ENCODE measurements at regions not wholly inside any gene's neighbourhood (a gene's known extent, or its start where the extent isn't known, plus 50 kb on each side); places are given as distances from the start of the nearest gene placed in this dataset.
A peak's percentile ranks its signal among the peaks of the same experiment; 100 is the strongest.

DNA sequence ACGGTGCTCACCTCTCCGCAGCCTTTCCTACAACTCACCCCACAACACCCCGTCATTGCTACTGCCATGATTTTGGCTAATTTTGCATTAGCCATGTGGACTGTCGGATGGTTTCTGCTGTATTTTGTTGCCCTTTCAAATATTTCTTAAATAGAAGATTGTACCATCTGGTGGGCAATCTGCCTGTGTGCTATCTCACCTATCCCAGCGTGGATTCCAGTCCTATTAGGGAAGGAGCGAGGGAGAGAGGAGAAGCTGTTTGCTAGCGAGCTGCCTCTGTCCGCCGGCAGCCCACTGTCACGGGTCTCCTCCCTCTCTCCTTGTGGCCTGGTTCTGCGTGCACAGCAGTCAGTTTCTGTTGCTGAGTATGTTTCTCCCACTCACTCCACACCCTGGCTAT is 336.2 kb downstream of the TXNL1 start:
- H3K4me3 Mint-ChIP-seq (ENCODE audit: low read depth) = no peak overlapping the region
- H3K4me1 Mint-ChIP-seq (ENCODE audit: low read depth) = no peaks in the 10 kb centered on the region
- no peak overlapping the region for H3K27ac Mint-ChIP-seq
- no peaks in the 10 kb centered on the region for H3K9me3 Mint-ChIP-seq (ENCODE audit: low read depth)
- TF ChIP-seq, protein P1, sequence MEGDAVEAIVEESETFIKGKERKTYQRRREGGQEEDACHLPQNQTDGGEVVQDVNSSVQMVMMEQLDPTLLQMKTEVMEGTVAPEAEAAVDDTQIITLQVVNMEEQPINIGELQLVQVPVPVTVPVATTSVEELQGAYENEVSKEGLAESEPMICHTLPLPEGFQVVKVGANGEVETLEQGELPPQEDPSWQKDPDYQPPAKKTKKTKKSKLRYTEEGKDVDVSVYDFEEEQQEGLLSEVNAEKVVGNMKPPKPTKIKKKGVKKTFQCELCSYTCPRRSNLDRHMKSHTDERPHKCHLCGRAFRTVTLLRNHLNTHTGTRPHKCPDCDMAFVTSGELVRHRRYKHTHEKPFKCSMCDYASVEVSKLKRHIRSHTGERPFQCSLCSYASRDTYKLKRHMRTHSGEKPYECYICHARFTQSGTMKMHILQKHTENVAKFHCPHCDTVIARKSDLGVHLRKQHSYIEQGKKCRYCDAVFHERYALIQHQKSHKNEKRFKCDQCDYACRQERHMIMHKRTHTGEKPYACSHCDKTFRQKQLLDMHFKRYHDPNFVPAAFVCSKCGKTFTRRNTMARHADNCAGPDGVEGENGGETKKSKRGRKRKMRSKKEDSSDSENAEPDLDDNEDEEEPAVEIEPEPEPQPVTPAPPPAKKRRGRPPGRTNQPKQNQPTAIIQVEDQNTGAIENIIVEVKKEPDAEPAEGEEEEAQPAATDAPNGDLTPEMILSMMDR (IDR thresholded peaks at IDR 0.05; ENCODE audit: unreplicated experiment) = no peak
- no peaks in the 10 kb centered on the region for H3K27me3 Mint-ChIP-seq
- H3K36me3 Mint-ChIP-seq (ENCODE audit: insufficient read depth) = no peaks in the 10 kb centered on the region
- DNase-seq (ENCODE audit: low spot score, unreplicated experiment) = no peak

DNA sequence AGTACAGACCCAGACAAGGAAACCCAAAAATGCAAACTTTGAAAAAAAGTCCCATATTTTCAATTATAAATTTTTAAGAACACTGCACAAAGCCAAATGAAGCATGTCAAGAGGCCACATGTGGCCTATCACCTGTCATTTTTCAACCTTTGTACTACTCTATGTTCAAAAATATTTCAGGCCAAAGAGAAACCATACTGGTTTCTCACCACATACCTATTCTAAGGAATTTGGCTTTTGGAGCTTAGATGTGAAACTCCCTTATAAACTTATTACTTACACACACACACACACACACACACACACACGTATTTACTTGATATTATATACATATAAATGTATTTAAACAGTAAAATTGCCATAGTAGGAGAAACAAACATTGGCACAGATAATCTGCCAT is 338.7 kb downstream of the TXNL1 start:
- TF ChIP-seq, protein P1 (IDR thresholded peaks at IDR 0.05; ENCODE audit: unreplicated experiment) = no peak
- Mint-ChIP-seq H3K9me3 (ENCODE audit: low read depth) (no peaks in the 10 kb centered on the region), H3K36me3 (ENCODE audit: insufficient read depth) (no peaks in the 10 kb centered on the region), H3K27me3 (no peaks in the 10 kb centered on the region), H3K27ac (no peak overlapping the region), H3K4me1 (ENCODE audit: low read depth) (no peaks in the 10 kb centered on the region), H3K4me3 (ENCODE audit: low read depth) (no peak overlapping the region)
- no peak for DNase-seq (ENCODE audit: low spot score, unreplicated experiment)

DNA sequence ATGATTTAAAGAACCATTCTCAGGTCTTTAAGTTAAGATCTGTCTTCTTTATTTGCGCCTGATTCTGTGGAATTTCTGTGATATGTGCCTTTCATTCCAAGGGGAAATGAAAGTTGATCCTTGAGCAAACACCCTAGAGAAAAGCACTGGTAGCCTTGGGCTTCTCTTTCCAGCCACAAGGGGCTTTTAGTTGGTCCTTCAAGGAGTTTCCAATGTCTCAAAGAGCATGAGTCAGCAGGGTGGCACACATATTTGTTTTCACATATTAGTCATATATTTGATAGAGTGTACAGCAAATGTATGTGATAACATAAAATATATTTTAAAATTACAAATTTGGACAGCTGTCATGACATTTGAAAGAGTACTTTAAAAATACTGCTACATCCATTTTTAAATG is 339.5 kb downstream of the TXNL1 start:
- TF ChIP-seq, protein P1 (IDR thresholded peaks at IDR 0.05; ENCODE audit: unreplicated experiment) = peak; percentile 31
- Mint-ChIP-seq H3K4me1 (ENCODE audit: low read depth) (no peaks in the 10 kb centered on the region), H3K9me3 (ENCODE audit: low read depth) (no peaks in the 10 kb centered on the region), H3K27ac (no peak overlapping the region), H3K36me3 (ENCODE audit: insufficient read depth) (no peaks in the 10 kb centered on the region), H3K27me3 (no peaks in the 10 kb centered on the region), H3K4me3 (ENCODE audit: low read depth) (no peak overlapping the region)
- DNase-seq (ENCODE audit: low spot score, unreplicated experiment) = no peak

DNA sequence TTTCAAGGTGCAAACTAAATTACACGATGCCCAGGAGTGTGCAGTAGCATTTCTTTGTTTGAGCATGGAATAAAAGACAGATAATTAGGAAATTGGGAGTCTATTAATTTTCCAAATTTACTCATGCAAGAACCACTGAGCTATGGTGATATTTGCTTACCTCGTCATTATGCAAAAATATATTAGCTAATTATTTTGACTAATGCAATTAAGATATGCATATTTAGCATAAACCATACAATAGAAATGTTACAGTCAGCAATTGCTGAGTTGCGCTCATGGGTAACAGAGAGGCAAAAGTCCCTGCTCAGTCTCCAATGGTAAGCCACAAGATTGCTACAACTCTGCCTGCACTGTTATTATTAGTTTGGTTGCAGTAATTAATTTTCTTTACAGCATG is 342.0 kb downstream of the TXNL1 start:
- Mint-ChIP-seq H3K27ac (no peak overlapping the region), H3K9me3 (ENCODE audit: low read depth) (no peaks in the 10 kb centered on the region), H3K27me3 (no peaks in the 10 kb centered on the region), H3K4me3 (ENCODE audit: low read depth) (no peak overlapping the region), H3K36me3 (ENCODE audit: insufficient read depth) (no peaks in the 10 kb centered on the region), H3K4me1 (ENCODE audit: low read depth) (no peaks in the 10 kb centered on the region)
- TF ChIP-seq, protein P1 (IDR thresholded peaks at IDR 0.05; ENCODE audit: unreplicated experiment) = no peak
- no peak for DNase-seq (ENCODE audit: low spot score, unreplicated experiment)

DNA sequence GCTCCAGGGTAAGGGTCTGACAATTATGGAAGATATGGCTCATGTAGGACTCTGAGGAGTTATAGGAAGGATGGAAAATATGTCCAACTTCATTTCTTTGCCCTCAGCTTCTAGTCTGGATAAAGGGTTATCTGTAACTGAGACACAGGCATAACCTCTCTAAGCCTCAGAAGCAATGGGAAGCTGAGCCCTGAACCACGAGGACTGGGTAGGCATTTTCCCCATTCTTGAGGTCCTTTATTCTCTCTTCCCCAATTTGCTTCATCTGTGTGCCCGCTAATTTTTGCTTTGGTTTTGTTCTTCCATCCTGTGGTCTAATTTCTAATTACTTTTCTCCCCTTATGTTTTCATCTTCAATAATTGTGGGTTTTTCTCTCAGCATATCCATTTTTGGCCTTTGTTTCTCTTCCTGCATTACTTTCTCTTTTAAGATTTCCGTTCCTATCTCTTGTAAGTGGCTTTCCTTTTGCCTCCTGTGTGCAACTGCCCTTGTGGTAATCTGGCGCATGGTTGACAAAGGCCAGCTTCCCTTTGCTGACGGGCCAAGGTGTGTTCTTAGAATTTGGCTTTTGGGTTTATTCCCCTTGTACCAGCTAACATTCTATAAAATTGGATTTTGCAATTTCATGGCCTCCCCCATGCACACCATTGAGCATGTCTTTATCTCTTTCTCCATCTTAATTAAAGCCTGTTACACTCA is 343.8 kb downstream of the TXNL1 start:
- no peak overlapping the region for H3K27ac Mint-ChIP-seq
- no peak overlapping the region for H3K4me3 Mint-ChIP-seq (ENCODE audit: low read depth)
- H3K27me3 Mint-ChIP-seq = no peaks in the 10 kb centered on the region
- H3K4me1 Mint-ChIP-seq (ENCODE audit: low read depth) = no peaks in the 10 kb centered on the region
- TF ChIP-seq, protein P1 (IDR thresholded peaks at IDR 0.05; ENCODE audit: unreplicated experiment) = no peak
- no peaks in the 10 kb centered on the region for H3K36me3 Mint-ChIP-seq (ENCODE audit: insufficient read depth)
- no peak for DNase-seq (ENCODE audit: low spot score, unreplicated experiment)
- no peaks in the 10 kb centered on the region for H3K9me3 Mint-ChIP-seq (ENCODE audit: low read depth)

Data from progenitor cell of endocrine pancreas (in vitro differentiated cells).